ENCODE measurements at regions not wholly inside any gene's neighbourhood (a gene's known extent, or its start where the extent isn't known, plus 50 kb on each side); places are given as distances from the start of the nearest gene placed in this dataset.

DNA sequence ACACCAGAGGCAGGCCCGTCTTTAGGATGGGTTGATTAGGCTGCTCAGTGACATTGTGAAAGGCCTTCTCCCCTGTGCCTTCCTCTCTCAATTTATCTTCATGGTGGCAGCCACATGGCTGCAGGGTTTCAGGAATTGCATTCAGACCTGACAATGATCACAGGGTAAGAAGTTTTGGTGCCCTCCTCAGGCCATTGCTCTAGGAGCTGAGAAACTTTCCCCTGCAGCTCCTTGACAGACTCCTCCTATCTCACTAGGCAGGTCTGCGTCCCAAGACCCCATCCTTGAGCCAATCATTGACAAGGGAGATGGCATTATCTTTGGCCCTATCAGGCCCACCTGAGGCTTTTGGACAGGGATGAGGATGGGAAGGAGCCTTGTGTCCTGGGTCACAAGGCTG lies 57.4 kb upstream of the ANO4 start:
- H3K4me1 ChIP-seq: no peaks in the 10 kb centered on the region
- no peaks in the 10 kb centered on the region for H3K9me3 ChIP-seq
- no peaks in the 10 kb centered on the region for H3K36me3 ChIP-seq
- intact Hi-C loops (cut with DNase I): loop anchor here (5.0 to 10.0 kb wide), 2 partner anchors 382 to 495 kb away; partner anchors contain the start of gene SLC17A8
- H3K4me3 ChIP-seq: no peak overlapping the region
- peak; percentile 77 for DNase-seq (ENCODE audit: extremely low spot score)
- 84% methylated on average over 2 of the region's 2 CpGs for WGBS
- peaks cover 0 to 12% (median 0%) of the 10 kb centered on the region in 4 donors for H3K27me3 ChIP-seq
- H3K27ac ChIP-seq (replicated peaks in 1 of 4): no peak overlapping the region
- TF ChIP-seq, protein P1, sequence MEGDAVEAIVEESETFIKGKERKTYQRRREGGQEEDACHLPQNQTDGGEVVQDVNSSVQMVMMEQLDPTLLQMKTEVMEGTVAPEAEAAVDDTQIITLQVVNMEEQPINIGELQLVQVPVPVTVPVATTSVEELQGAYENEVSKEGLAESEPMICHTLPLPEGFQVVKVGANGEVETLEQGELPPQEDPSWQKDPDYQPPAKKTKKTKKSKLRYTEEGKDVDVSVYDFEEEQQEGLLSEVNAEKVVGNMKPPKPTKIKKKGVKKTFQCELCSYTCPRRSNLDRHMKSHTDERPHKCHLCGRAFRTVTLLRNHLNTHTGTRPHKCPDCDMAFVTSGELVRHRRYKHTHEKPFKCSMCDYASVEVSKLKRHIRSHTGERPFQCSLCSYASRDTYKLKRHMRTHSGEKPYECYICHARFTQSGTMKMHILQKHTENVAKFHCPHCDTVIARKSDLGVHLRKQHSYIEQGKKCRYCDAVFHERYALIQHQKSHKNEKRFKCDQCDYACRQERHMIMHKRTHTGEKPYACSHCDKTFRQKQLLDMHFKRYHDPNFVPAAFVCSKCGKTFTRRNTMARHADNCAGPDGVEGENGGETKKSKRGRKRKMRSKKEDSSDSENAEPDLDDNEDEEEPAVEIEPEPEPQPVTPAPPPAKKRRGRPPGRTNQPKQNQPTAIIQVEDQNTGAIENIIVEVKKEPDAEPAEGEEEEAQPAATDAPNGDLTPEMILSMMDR (IDR thresholded peaks at IDR 0.05): no peak
- TF ChIP-seq EP300 (IDR thresholded peaks at IDR 0.05) (no peak), POLR2A (IDR thresholded peaks at IDR 0.05; ENCODE audit: low read depth) (no peak), POLR2AphosphoS5 (IDR thresholded peaks at IDR 0.05) (no peak)

DNA sequence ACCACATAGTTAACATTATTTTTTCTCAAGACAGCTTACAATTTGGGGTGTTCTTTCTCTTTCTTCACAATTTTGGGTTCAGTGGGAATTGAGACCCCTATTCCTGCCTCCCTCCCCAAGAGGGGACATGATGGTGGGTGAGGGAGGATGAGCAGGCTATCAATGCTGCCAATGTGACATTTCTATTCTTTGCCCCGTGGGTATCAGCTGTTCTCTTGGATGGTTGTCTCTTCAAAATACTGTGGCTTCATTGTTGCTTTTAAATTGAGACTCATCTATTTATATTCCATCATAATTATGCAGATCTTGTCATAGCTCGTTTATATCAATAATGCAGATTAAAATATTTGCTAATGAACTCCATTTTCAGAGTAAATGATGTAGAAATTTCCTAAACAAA lies 56.5 kb upstream of the ANO4 start:
- WGBS: 68% methylated on average over 2 of the region's 2 CpGs

DNA sequence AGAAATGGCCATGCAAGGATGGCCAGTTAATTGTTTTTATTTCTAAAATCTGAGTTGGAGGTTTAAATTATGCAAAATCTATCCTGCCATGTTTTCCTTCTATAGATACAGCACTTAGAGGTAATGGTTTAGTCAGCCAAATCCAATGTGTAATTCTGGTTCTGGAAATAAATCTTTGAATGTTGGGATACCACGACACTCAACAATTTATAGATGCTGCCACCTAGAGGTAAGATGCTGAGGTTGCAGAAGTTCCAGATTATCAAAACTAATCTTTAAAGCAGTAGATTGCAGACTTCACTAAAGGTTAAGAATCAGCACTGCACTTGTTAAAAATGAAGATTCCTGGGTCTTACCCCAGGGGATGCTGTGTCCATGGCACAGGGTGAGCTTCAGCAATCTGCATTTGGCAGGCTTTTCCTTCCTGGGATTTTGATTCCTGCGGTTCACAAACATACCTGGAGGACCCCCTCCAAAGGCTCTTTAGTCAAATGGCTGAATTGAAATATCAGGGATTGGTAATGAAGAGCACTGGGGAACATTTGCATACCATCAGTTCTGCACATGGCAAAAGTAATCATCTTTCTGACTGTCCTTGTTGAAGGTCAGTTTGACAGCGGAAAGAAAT lies 53.4 kb upstream of the ANO4 start:
- no peak for DNase-seq (ENCODE audit: extremely low spot score)
- Histone ChIP-seq H3K9me3 (no peaks in the 10 kb centered on the region), H3K27me3 (peaks cover 0 to 5% (median 0%) of the 10 kb centered on the region in 4 donors), H3K4me3 (no peak overlapping the region), H3K27ac (replicated peaks in 1 of 4) (no peak overlapping the region), H3K36me3 (no peaks in the 10 kb centered on the region), H3K4me1 (no peaks in the 10 kb centered on the region)
- TF ChIP-seq EP300 (IDR thresholded peaks at IDR 0.05): no peak
- TF ChIP-seq, protein P1 (IDR thresholded peaks at IDR 0.05): peak; percentile 17 to 74 (median 43)
- intact Hi-C loops (cut with DNase I): no loop called here
- 44% methylated on average over 3 of the region's 3 CpGs for WGBS

More for the DNA sequence above, 56.5 kb upstream of the ANO4 start:
- Histone ChIP-seq H3K27ac (replicated peaks in 1 of 4) (no peak overlapping the region), H3K4me1 (no peaks in the 10 kb centered on the region), H3K9me3 (no peaks in the 10 kb centered on the region), H3K4me3 (no peak overlapping the region), H3K36me3 (no peaks in the 10 kb centered on the region), H3K27me3 (peaks cover 0 to 9% (median 0%) of the 10 kb centered on the region in 4 donors)
- TF ChIP-seq, protein P1 (IDR thresholded peaks at IDR 0.05): no peak
- TF ChIP-seq POLR2A (IDR thresholded peaks at IDR 0.05; ENCODE audit: low read depth): no peak
- no peak for TF ChIP-seq EP300 (IDR thresholded peaks at IDR 0.05)
- no peak for TF ChIP-seq POLR2AphosphoS5 (IDR thresholded peaks at IDR 0.05)
- intact Hi-C loops (cut with DNase I): loop anchor here (5.0 to 10.0 kb wide), 2 partner anchors 383 to 496 kb away; partner anchors contain the start of gene SLC17A8
- no peak for DNase-seq (ENCODE audit: extremely low spot score)

DNA sequence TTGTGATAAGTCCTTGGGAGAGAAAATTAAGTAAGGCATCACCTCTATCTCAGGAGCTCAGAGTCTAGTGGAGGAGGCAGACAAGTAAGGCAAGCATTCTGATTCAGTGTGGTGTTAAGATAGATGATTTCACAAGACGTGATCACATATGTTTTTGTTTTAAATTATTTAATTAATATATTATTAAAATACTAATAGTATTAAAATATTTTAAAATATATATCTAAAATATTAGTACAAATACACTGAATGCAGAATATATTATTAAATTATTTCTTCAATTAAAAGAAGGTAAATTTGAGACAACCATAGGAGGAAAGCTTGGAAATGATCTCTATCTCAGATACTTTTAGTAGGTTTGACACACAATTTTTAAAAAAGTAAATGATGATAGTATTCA lies 51.5 kb upstream of the ANO4 start:
- intact Hi-C loops (cut with DNase I): no loop called here
- 76% methylated on average over 1 of the region's 1 CpG for WGBS
- Histone ChIP-seq H3K4me3 (no peak overlapping the region), H3K27me3 (no peaks in the 10 kb centered on the region), H3K27ac (replicated peaks in 1 of 4) (no peak overlapping the region), H3K36me3 (no peaks in the 10 kb centered on the region), H3K9me3 (no peaks in the 10 kb centered on the region), H3K4me1 (no peaks in the 10 kb centered on the region)
- TF ChIP-seq EP300 (IDR thresholded peaks at IDR 0.05): no peak
- TF ChIP-seq, protein P1 (IDR thresholded peaks at IDR 0.05): no peak
- TF ChIP-seq POLR2A (IDR thresholded peaks at IDR 0.05; ENCODE audit: low read depth): no peak
- TF ChIP-seq POLR2AphosphoS5 (IDR thresholded peaks at IDR 0.05): no peak
- DNase-seq (ENCODE audit: extremely low spot score): no peak

All from esophagus muscularis mucosa (tissue), 4 donors.